ENCODE measurements at regions not wholly inside any gene's neighbourhood (a gene's known extent, or its start where the extent isn't known, plus 50 kb on each side); places are given as distances from the start of the nearest gene placed in this dataset.

DNA sequence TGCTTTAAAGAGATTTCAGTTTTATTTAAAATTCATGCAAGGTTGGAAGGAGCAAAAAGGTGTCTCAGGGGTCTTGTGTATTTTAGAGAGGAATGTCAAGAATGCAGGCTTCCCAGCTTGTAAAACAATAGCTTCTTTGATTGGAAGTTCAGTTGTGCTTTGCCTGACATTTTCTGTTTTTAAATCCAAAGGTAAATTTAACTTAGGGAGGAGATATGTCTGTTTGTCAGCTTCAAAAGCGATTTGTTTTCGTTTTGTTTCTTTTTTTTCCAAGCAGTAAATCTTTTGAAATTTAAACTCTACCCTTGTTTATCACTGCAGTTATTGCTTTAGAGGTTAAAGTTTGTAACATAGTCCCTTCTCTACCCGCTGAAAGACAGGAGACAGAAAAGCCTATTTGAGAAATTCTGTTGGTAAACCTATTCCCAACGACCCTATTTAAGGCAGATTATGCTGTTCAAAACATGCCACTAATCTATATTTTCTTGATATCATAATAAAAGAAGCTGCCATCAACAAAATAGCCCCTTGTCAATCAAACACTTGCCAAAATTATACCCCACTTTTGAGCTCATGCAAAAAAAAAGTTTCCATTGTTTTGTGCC, 639.6 kb downstream of the IRS1 start (continued):
- TF ChIP-seq, protein P1, sequence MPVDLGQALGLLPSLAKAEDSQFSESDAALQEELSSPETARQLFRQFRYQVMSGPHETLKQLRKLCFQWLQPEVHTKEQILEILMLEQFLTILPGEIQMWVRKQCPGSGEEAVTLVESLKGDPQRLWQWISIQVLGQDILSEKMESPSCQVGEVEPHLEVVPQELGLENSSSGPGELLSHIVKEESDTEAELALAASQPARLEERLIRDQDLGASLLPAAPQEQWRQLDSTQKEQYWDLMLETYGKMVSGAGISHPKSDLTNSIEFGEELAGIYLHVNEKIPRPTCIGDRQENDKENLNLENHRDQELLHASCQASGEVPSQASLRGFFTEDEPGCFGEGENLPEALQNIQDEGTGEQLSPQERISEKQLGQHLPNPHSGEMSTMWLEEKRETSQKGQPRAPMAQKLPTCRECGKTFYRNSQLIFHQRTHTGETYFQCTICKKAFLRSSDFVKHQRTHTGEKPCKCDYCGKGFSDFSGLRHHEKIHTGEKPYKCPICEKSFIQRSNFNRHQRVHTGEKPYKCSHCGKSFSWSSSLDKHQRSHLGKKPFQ (CRISPR knock-in tag; IDR thresholded peaks at IDR 0.05; ENCODE audit: insufficient replicate concordance) = peak; percentile 38
- TF ChIP-seq IRF1 (CRISPR knock-in tag; IDR thresholded peaks at IDR 0.05; ENCODE audit: low read depth) (no peak), FOXP1 (IDR thresholded peaks at IDR 0.05) (peak; percentile 97), FOXP1 (CRISPR knock-in tag; IDR thresholded peaks at IDR 0.05) (peak; percentile 98), GABPB1 (CRISPR knock-in tag; IDR thresholded peaks at IDR 0.05) (no peak), ZSCAN30 (CRISPR knock-in tag; IDR thresholded peaks at IDR 0.05) (no peak), ZSCAN20 (CRISPR knock-in tag; IDR thresholded peaks at IDR 0.05; ENCODE audit: borderline replicate concordance) (no peak), GFI1 (CRISPR knock-in tag; IDR thresholded peaks at IDR 0.05; ENCODE audit: borderline replicate concordance) (peak; percentile 90), MAF1 (CRISPR knock-in tag; IDR thresholded peaks at IDR 0.05; ENCODE audit: borderline replicate concordance) (no peak), HNF4A (CRISPR knock-in tag; IDR thresholded peaks at IDR 0.05) (peak; percentile 93), FOXM1 (CRISPR knock-in tag; IDR thresholded peaks at IDR 0.05) (no peak), NR2F6 (IDR thresholded peaks at IDR 0.05) (peak; percentile 96), NR2F6 (CRISPR knock-in tag; IDR thresholded peaks at IDR 0.05) (peak; percentile 93), MAFF (IDR thresholded peaks at IDR 0.05; ENCODE audit: low read depth, low read length) (peak; percentile 45), PAF1 (CRISPR knock-in tag; IDR thresholded peaks at IDR 0.05) (no peak), ZNF747 (CRISPR knock-in tag; IDR thresholded peaks at IDR 0.05; ENCODE audit: borderline replicate concordance) (no peak), NFATC3 (CRISPR knock-in tag; IDR thresholded peaks at IDR 0.05) (no peak), ISX (CRISPR knock-in tag; conservative IDR thresholded peaks at IDR 0.05) (no peak), HNRNPLL (IDR thresholded peaks at IDR 0.05; ENCODE audit: low read depth, low read length, poor library complexity, severe bottlenecking) (no peak), ZMYM3 (CRISPR knock-in tag; IDR thresholded peaks at IDR 0.05) (no peak), FIP1L1 (IDR thresholded peaks at IDR 0.05; ENCODE audit: borderline replicate concordance, insufficient read depth, low read depth, low read length) (no peak), NFRKB (IDR thresholded peaks at IDR 0.05) (no peak), CENPBD1 (CRISPR knock-in tag; IDR thresholded peaks at IDR 0.05; ENCODE audit: borderline replicate concordance, low read depth) (no peak), PHF20 (CRISPR knock-in tag; IDR thresholded peaks at IDR 0.05) (no peak)
- TF ChIP-seq, protein P2, sequence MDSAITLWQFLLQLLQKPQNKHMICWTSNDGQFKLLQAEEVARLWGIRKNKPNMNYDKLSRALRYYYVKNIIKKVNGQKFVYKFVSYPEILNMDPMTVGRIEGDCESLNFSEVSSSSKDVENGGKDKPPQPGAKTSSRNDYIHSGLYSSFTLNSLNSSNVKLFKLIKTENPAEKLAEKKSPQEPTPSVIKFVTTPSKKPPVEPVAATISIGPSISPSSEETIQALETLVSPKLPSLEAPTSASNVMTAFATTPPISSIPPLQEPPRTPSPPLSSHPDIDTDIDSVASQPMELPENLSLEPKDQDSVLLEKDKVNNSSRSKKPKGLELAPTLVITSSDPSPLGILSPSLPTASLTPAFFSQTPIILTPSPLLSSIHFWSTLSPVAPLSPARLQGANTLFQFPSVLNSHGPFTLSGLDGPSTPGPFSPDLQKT (CRISPR knock-in tag; IDR thresholded peaks at IDR 0.05; ENCODE audit: borderline replicate concordance) = no peak
- TF ChIP-seq, protein P3, sequence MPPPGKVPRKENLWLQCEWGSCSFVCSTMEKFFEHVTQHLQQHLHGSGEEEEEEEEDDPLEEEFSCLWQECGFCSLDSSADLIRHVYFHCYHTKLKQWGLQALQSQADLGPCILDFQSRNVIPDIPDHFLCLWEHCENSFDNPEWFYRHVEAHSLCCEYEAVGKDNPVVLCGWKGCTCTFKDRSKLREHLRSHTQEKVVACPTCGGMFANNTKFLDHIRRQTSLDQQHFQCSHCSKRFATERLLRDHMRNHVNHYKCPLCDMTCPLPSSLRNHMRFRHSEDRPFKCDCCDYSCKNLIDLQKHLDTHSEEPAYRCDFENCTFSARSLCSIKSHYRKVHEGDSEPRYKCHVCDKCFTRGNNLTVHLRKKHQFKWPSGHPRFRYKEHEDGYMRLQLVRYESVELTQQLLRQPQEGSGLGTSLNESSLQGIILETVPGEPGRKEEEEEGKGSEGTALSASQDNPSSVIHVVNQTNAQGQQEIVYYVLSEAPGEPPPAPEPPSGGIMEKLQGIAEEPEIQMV (CRISPR knock-in tag; IDR thresholded peaks at IDR 0.05; ENCODE audit: low read depth) = no peak
